H9 (cell line): ENCODE measurements at regions not wholly inside any gene's neighbourhood (a gene's known extent, or its start where the extent isn't known, plus 50 kb on each side); places are given as distances from the start of the nearest gene placed in this dataset.

Experiments used
- DNase-seq: peaks from one replicate; pipeline ENCODE4 v3.0.0-alpha.2; 2017
- H2AFZ ChIP-seq: one replicate; pipeline ENCODE4 v1.6.1; 2013; ENCODE audit warnings: mild to moderate bottlenecking, low read length, control low read depth, moderate library complexity
- H2AK5ac ChIP-seq: 2 replicates; pipeline ENCODE4 v1.6.1; 2013; ENCODE audit warnings: low read length, control low read depth, mixed read lengths; ENCODE audit not compliant: insufficient read length
- H2BK120ac ChIP-seq: one replicate; pipeline ENCODE4 v1.6.1; 2013; ENCODE audit warnings: low read depth, mild to moderate bottlenecking, low read length, control low read depth, inconsistent platforms; ENCODE audit not compliant: poor library complexity, severe bottlenecking
- H2BK12ac ChIP-seq: 2 replicates; pipeline ENCODE4 v1.6.1; 2013; ENCODE audit warnings: low read length, control low read depth, mixed read lengths, low read depth; ENCODE audit not compliant: insufficient read length
- H2BK15ac ChIP-seq: 2 replicates; pipeline ENCODE4 v1.6.1; 2013; ENCODE audit warnings: low read depth, low read length, control low read depth
- H2BK20ac ChIP-seq: one replicate; pipeline ENCODE4 v1.6.1; 2013; ENCODE audit warnings: low read depth, mild to moderate bottlenecking, low read length, control low read depth, inconsistent platforms; ENCODE audit not compliant: poor library complexity, severe bottlenecking
- H2BK5ac ChIP-seq: 2 replicates; pipeline ENCODE4 v1.6.1; 2013; ENCODE audit warnings: low read length, control low read depth, mixed read lengths; ENCODE audit not compliant: insufficient read length
- H3K14ac ChIP-seq: 2 replicates; pipeline ENCODE4 v1.6.1; 2013; ENCODE audit warnings: low read length, control low read depth; ENCODE audit not compliant: insufficient read depth
- H3K18ac ChIP-seq: 2 replicates; pipeline ENCODE4 v1.6.1; 2013; ENCODE audit warnings: low read depth, mild to moderate bottlenecking, mixed read lengths, low read length, control low read depth; ENCODE audit not compliant: insufficient read length
- H3K23ac ChIP-seq: 2 replicates; pipeline ENCODE4 v1.6.1; 2013; ENCODE audit warnings: low read length, control low read depth, mixed read lengths, low read depth; ENCODE audit not compliant: insufficient read length
- H3K23me2 ChIP-seq: 2 replicates; pipeline ENCODE4 v1.6.1; 2013; ENCODE audit warnings: low read depth, mild to moderate bottlenecking, mixed read lengths, low read length, control low read depth; ENCODE audit not compliant: insufficient read length, poor library complexity, severe bottlenecking
- H3K27ac ChIP-seq: 2 replicates; pipeline ENCODE4 v1.5.1; 2013; ENCODE audit warnings: low read length, control low read depth, mixed read lengths, low read depth; ENCODE audit not compliant: insufficient read length
- H3K27me3 ChIP-seq: 2 replicates; pipeline ENCODE4 v1.6.1; 2013; ENCODE audit warnings: low read length, control low read depth, inconsistent platforms; ENCODE audit not compliant: insufficient read depth
- H3K4ac ChIP-seq: 2 replicates; pipeline ENCODE4 v1.6.1; 2013; ENCODE audit warnings: low read depth, mild to moderate bottlenecking, control low read depth, inconsistent platforms, low read length, moderate library complexity
- H3K4me1 ChIP-seq: 2 replicates; pipeline ENCODE4 v1.6.1; 2013; ENCODE audit warnings: low read length, control low read depth, inconsistent platforms; ENCODE audit not compliant: insufficient read depth
- H3K4me2 ChIP-seq: 2 replicates; pipeline ENCODE4 v1.6.1; 2013; ENCODE audit warnings: low read length, control low read depth, mixed read lengths; ENCODE audit not compliant: insufficient read length, insufficient read depth
- H3K56ac ChIP-seq: 2 replicates; pipeline ENCODE4 v1.6.1; 2013; ENCODE audit warnings: low read depth, mild to moderate bottlenecking, mixed read lengths, low read length, control low read depth; ENCODE audit not compliant: insufficient read length
- H3K79me1 ChIP-seq: 2 replicates; pipeline ENCODE4 v1.6.1; 2013; ENCODE audit warnings: low read depth, mild to moderate bottlenecking, moderate library complexity, low read length, control low read depth, inconsistent platforms; ENCODE audit not compliant: insufficient read depth, poor library complexity, severe bottlenecking
- H3K79me2 ChIP-seq: 2 replicates; pipeline ENCODE4 v1.6.1; 2013; ENCODE audit warnings: low read length, control low read depth, inconsistent platforms; ENCODE audit not compliant: insufficient read depth
- H3K9ac ChIP-seq: 2 replicates; pipeline ENCODE4 v1.6.1; 2013; ENCODE audit warnings: low read length, control low read depth, mixed read lengths; ENCODE audit not compliant: insufficient read length; ENCODE audit errors: extremely low read depth
- H3K9me3 ChIP-seq: one replicate; pipeline ENCODE4 v1.6.1; 2013; ENCODE audit warnings: low read depth, low read length, inconsistent platforms; ENCODE audit not compliant: control insufficient read depth
- H3T11ph ChIP-seq: one replicate; pipeline ENCODE4 v1.6.1; 2013; ENCODE audit warnings: mild to moderate bottlenecking, low read length, control low read depth, inconsistent platforms
- H4K20me1 ChIP-seq: one replicate; pipeline ENCODE4 v1.6.1; 2013; ENCODE audit not compliant: control insufficient read depth, insufficient read length, insufficient read depth
- H4K5ac ChIP-seq: 2 replicates; pipeline ENCODE4 v1.6.1; 2013; ENCODE audit warnings: low read depth, mild to moderate bottlenecking, mixed read lengths, low read length, control low read depth; ENCODE audit not compliant: insufficient read length
- H4K8ac ChIP-seq: replicated peaks from 2 replicates; pipeline ENCODE4 v1.6.1; 2013; ENCODE audit warnings: low read length, control low read depth, mixed read lengths, low read depth; ENCODE audit not compliant: insufficient read length
- H4K91ac ChIP-seq: 2 replicates; pipeline ENCODE4 v1.6.1; 2013; ENCODE audit warnings: low read depth, mild to moderate bottlenecking, moderate library complexity, mixed read lengths, low read length, control low read depth; ENCODE audit not compliant: insufficient read length
- H3K27ac Mint-ChIP-seq, 3 experiments: 2 replicates in 2 of 3; 3 replicates in 1 of 3; pipeline ENCODE4 v1.8.0; 2020 to 2021; ENCODE audit warnings: mixed read lengths in 3 of 3, mild to moderate bottlenecking in 1 of 3, moderate library complexity in 1 of 3
- H3K27me3 Mint-ChIP-seq: 2 replicates; pipeline ENCODE4 v1.8.0; 2021; ENCODE audit warnings: low read depth, mild to moderate bottlenecking, moderate library complexity, mixed read lengths
- H3K36me3 Mint-ChIP-seq, 3 experiments: 2 replicates in 2 of 3; 3 replicates in 1 of 3; pipeline ENCODE4 v1.8.0; 2020 to 2021; ENCODE audit warnings: low read depth in 3 of 3, mixed read lengths in 3 of 3; ENCODE audit not compliant: insufficient read depth in 1 of 3
- H3K4me1 Mint-ChIP-seq, 2 experiments: 2 replicates each; pipeline ENCODE4 v1.8.0; 2020; ENCODE audit warnings: mixed read lengths in 2 of 2
- H3K4me3 Mint-ChIP-seq, 2 experiments: 2 replicates in 1 of 2; 3 replicates in 1 of 2; pipeline ENCODE4 v1.8.0; 2020 to 2021; ENCODE audit warnings: mild to moderate bottlenecking in 2 of 2, mixed read lengths in 2 of 2, moderate library complexity in 1 of 2
- H3K9me3 Mint-ChIP-seq, 2 experiments: 2 replicates in 1 of 2; 3 replicates in 1 of 2; pipeline ENCODE4 v1.8.0; 2020; ENCODE audit warnings: mild to moderate bottlenecking in 2 of 2, mixed read lengths in 2 of 2, moderate library complexity in 1 of 2
- WGBS: extraction: QIAGEN DNeasy Blood & Tissue Kit; methylation state at CpG from one replicate; pipeline ENCODE4 v1.1.7; 2013; ENCODE audit warnings: missing lambda C conversion rate, low lambda C conversion rate, mixed read lengths; ENCODE audit not compliant: insufficient read length; ENCODE audit errors: extremely low coverage; 5-methylcytosine and 5-hydroxymethylcytosine counted together
- TF ChIP-seq, protein P1 (sequence below): fragments of 200-600 bp; sonication (generic); conservative IDR thresholded peaks from 3 replicates; pipeline ENCODE4 v1.8.0; 2021; ENCODE audit warnings: antibody characterized with exemption, mild to moderate bottlenecking

DNA sequence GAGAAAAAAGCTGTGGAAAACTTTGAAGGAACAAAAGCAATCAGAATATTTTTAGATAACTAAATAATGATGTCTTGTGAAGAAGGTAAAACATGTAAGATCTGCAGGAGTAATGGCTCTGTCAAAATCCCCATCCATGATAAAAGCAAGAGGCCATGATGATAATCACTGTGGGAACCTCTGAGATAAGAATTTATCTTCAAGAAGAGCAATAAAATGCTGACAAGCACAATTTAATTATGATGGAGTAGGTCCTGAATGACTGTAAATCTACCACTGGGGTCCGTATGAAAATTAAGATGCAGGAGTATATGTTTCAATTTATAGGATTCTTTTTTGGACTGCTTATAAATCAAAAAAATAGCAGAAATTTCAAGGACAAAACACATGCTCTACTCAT, 68.3 kb upstream of the CHMP2B start:
- no peaks in the 10 kb centered on the region for H3K4me1 ChIP-seq
- H3K79me1 ChIP-seq: no peaks in the 10 kb centered on the region
- H3T11ph ChIP-seq: no peak overlapping the region
- no peaks in the 10 kb centered on the region for H3K23me2 ChIP-seq
- no peak overlapping the region for H2BK5ac ChIP-seq
- H3K36me3 Mint-ChIP-seq: no peaks in the 10 kb centered on the region; a peak in 1 of 7 replicates
- no peak overlapping the region for H3K27ac ChIP-seq
- no peak overlapping the region for H2BK20ac ChIP-seq
- H3K14ac ChIP-seq: no peak overlapping the region
- H3K4me1 Mint-ChIP-seq: peaks cover 16 to 17% of the 10 kb centered on the region in 2 experiments
- H4K91ac ChIP-seq: no peak overlapping the region
- no peaks in the 10 kb centered on the region for H3K9me3 ChIP-seq
- DNase-seq: no peak
- no CpG with 5 or more reads among the region's 1 CpG for WGBS
- H2BK120ac ChIP-seq: no peak overlapping the region
- H3K79me2 ChIP-seq: no peaks in the 10 kb centered on the region
- H3K27ac Mint-ChIP-seq: no peak overlapping the region
- H4K20me1 ChIP-seq: no peaks in the 10 kb centered on the region
- no peak overlapping the region for H3K4me2 ChIP-seq
- no peak overlapping the region for H4K8ac ChIP-seq
- no peak overlapping the region for H3K23ac ChIP-seq
- H3K4me3 Mint-ChIP-seq: no peak overlapping the region
- TF ChIP-seq, protein P1, sequence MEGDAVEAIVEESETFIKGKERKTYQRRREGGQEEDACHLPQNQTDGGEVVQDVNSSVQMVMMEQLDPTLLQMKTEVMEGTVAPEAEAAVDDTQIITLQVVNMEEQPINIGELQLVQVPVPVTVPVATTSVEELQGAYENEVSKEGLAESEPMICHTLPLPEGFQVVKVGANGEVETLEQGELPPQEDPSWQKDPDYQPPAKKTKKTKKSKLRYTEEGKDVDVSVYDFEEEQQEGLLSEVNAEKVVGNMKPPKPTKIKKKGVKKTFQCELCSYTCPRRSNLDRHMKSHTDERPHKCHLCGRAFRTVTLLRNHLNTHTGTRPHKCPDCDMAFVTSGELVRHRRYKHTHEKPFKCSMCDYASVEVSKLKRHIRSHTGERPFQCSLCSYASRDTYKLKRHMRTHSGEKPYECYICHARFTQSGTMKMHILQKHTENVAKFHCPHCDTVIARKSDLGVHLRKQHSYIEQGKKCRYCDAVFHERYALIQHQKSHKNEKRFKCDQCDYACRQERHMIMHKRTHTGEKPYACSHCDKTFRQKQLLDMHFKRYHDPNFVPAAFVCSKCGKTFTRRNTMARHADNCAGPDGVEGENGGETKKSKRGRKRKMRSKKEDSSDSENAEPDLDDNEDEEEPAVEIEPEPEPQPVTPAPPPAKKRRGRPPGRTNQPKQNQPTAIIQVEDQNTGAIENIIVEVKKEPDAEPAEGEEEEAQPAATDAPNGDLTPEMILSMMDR: no peak
- H3K9ac ChIP-seq: no peak overlapping the region
- no peak overlapping the region for H4K5ac ChIP-seq
- no peak overlapping the region for H3K4ac ChIP-seq
- H3K27me3 ChIP-seq: no peaks in the 10 kb centered on the region
- no peak overlapping the region for H2AK5ac ChIP-seq
- no peak overlapping the region for H2BK12ac ChIP-seq
- no peaks in the 10 kb centered on the region for H3K27me3 Mint-ChIP-seq
- H3K18ac ChIP-seq: no peak overlapping the region
- no peak overlapping the region for H3K56ac ChIP-seq
- no peaks in the 10 kb centered on the region for H3K9me3 Mint-ChIP-seq
- H2BK15ac ChIP-seq: no peak overlapping the region
- H2AFZ ChIP-seq: no peak overlapping the region
